ENCODE measurements at regions not wholly inside any gene's neighbourhood (a gene's known extent, or its start where the extent isn't known, plus 50 kb on each side); places are given as distances from the start of the nearest gene placed in this dataset.

- no peaks in the 10 kb centered on the region for H3K9me3 ChIP-seq
- TF ChIP-seq CTCF (IDR thresholded peaks at IDR 0.05) = no peak
- intact Hi-C loops (cut with DNase I) = no loop called here
- ATAC-seq (no peak), DNase-seq (no peak), FAIRE-seq (no peak)
- WGBS, 2 donors = 81 to 88% methylated on average over 11 of the region's 11 CpGs
- H3K27ac ChIP-seq = no peak overlapping the region
- H3K4me3 ChIP-seq = no peak overlapping the region
- H3K36me3 ChIP-seq = no peaks in the 10 kb centered on the region
- peaks cover 0 to 2% (median 0%) of the 10 kb centered on the region in 3 donors for H3K4me1 ChIP-seq
- no peaks in the 10 kb centered on the region for H3K27me3 ChIP-seq
Observed at GRCh38 chr10:78629773-78630172, 439.0 kb upstream of the ZMIZ1 start.

- Histone ChIP-seq H3K27me3 (no peaks in the 10 kb centered on the region), H3K36me3 (no peaks in the 10 kb centered on the region), H3K4me3 (no peak overlapping the region), H3K4me1 (peaks cover 0 to 3% (median 0%) of the 10 kb centered on the region in 3 donors), H3K27ac (no peak overlapping the region), H3K9me3 (no peaks in the 10 kb centered on the region)
- DNase-seq = no peak
- no peak for TF ChIP-seq CTCF (IDR thresholded peaks at IDR 0.05)
- intact Hi-C loops (cut with DNase I) = no loop called here
- FAIRE-seq = no peak
- 88 to 90% methylated on average over 12 of the region's 12 CpGs for WGBS, 2 donors
- ATAC-seq = no peak
Observed at GRCh38 chr10:78630944-78631838, 437.6 kb upstream of the ZMIZ1 start.

GRCh38 chr10:78634389-78634815, 434.4 kb upstream of the ZMIZ1 start:
- Histone ChIP-seq H3K4me1 (peaks cover 0 to 3% (median 0%) of the 10 kb centered on the region in 3 donors), H3K9me3 (no peaks in the 10 kb centered on the region), H3K27ac (no peak overlapping the region), H3K36me3 (no peaks in the 10 kb centered on the region), H3K4me3 (no peak overlapping the region), H3K27me3 (no peaks in the 10 kb centered on the region)
- peak; percentile 51 to 77 (median 64) for ATAC-seq
- WGBS, 2 donors = 57 to 69% methylated on average over 2 of the region's 2 CpGs
- intact Hi-C loops (cut with DNase I) = no loop called here
- no peak for FAIRE-seq
- no peak for TF ChIP-seq CTCF (IDR thresholded peaks at IDR 0.05)
- DNase-seq = no peak

GRCh38 chr10:78634835-78635234, 433.9 kb upstream of the ZMIZ1 start:
- no peak for FAIRE-seq
- Histone ChIP-seq H3K9me3 (no peaks in the 10 kb centered on the region), H3K4me1 (peaks cover 0 to 3% (median 0%) of the 10 kb centered on the region in 3 donors), H3K4me3 (no peak overlapping the region), H3K27ac (no peak overlapping the region), H3K27me3 (no peaks in the 10 kb centered on the region), H3K36me3 (no peaks in the 10 kb centered on the region)
- intact Hi-C loops (cut with DNase I) = no loop called here
- no peak for DNase-seq
- TF ChIP-seq CTCF (IDR thresholded peaks at IDR 0.05) = no peak
- ATAC-seq = peak; percentile 41 to 74 (median 52)
- 8 to 13% methylated on average over 2 of the region's 2 CpGs for WGBS, 2 donors

GRCh38 chr10:78639629-78640028, 429.1 kb upstream of the ZMIZ1 start:
- H3K27ac ChIP-seq = no peak overlapping the region
- DNase-seq (no peak), FAIRE-seq (no peak), ATAC-seq (no peak)
- no peaks in the 10 kb centered on the region for H3K27me3 ChIP-seq
- H3K4me1 ChIP-seq = peaks cover 0 to 2% (median 0%) of the 10 kb centered on the region in 3 donors
- intact Hi-C loops (cut with DNase I) = no loop called here
- no peak overlapping the region for H3K4me3 ChIP-seq
- 94 to 96% methylated on average over 2 of the region's 2 CpGs for WGBS, 2 donors
- no peaks in the 10 kb centered on the region for H3K9me3 ChIP-seq
- H3K36me3 ChIP-seq = no peaks in the 10 kb centered on the region
- TF ChIP-seq CTCF (IDR thresholded peaks at IDR 0.05) = no peak

All from pancreas (tissue), 10 donors.